Esophagus (tissue), 2 donors: ENCODE measurements at regions not wholly inside any gene's neighbourhood (a gene's known extent, or its start where the extent isn't known, plus 50 kb on each side); places are given as distances from the start of the nearest gene placed in this dataset.

Experiments used
- H3K27ac ChIP-seq, 2 donors: one replicate each; pipeline ENCODE4 v1.5.1; 2013; ENCODE audit warnings: low read depth in 2 of 2, mild to moderate bottlenecking in 2 of 2, inconsistent platforms in 1 of 2, low read length in 1 of 2, moderate library complexity in 1 of 2
- H3K27me3 ChIP-seq, 2 donors: one replicate each; pipeline ENCODE4 v1.6.1; 2013; ENCODE audit warnings: low read length in 2 of 2, control low read depth in 1 of 2, mild to moderate bottlenecking in 1 of 2; ENCODE audit not compliant: insufficient read depth in 2 of 2, control insufficient read depth in 1 of 2
- H3K36me3 ChIP-seq, 2 donors: one replicate each; pipeline ENCODE4 v1.6.1; 2013; ENCODE audit warnings: low read length in 1 of 2; ENCODE audit not compliant: control insufficient read depth in 2 of 2, insufficient read depth in 2 of 2
- H3K4me1 ChIP-seq, 2 donors: one replicate each; pipeline ENCODE4 v1.6.1; 2013; ENCODE audit warnings: low read length in 1 of 2; ENCODE audit not compliant: control insufficient read depth in 2 of 2, insufficient read depth in 2 of 2
- H3K4me3 ChIP-seq, 2 donors: one replicate each; pipeline ENCODE4 v1.5.1; 2013; ENCODE audit warnings: low read length in 2 of 2, mild to moderate bottlenecking in 2 of 2, low read depth in 1 of 2, moderate library complexity in 1 of 2
- H3K9me3 ChIP-seq, 2 donors: one replicate each; pipeline ENCODE4 v1.6.1; 2013; ENCODE audit warnings: mild to moderate bottlenecking in 2 of 2, low read depth in 1 of 2, low read length in 1 of 2, moderate library complexity in 1 of 2; ENCODE audit not compliant: control insufficient read depth in 2 of 2, insufficient read depth in 1 of 2
- WGBS, 2 donors: extraction: QIAGEN DNeasy Blood & Tissue Kit; methylation state at CpG; one replicate each; pipeline ENCODE4 v1.1.7; 2013; 5-methylcytosine and 5-hydroxymethylcytosine counted together
- donor health status: healthy with polysubstance abuse.
- donor health status: Bipolar disorder and iron deficiency.

GRCh38 chr11:35085531-35086165 lies 53.3 kb upstream of the CD44 start:
- no peaks in the 10 kb centered on the region for H3K27me3 ChIP-seq
- no peaks in the 10 kb centered on the region for H3K9me3 ChIP-seq
- H3K4me1 ChIP-seq, result peaks cover 3 to 27% of the 10 kb centered on the region in 2 donors
- H3K36me3 ChIP-seq, result no peaks in the 10 kb centered on the region
- no peak overlapping the region for H3K4me3 ChIP-seq
- no peak overlapping the region for H3K27ac ChIP-seq
- WGBS, 2 donors, result 70 to 75% methylated on average over 4 of the region's 4 CpGs

- peaks cover 0 to 22% of the 10 kb centered on the region in 2 donors for H3K4me1 ChIP-seq
These were observed 51.3 kb upstream of the CD44 start for GRCh38 chr11:35087648-35088047.

GRCh38 chr11:35088226-35088625 lies 50.7 kb upstream of the CD44 start:
- 38 to 52% methylated on average over 2 of the region's 2 CpGs for WGBS, 2 donors
- Histone ChIP-seq H3K4me3 (no peak overlapping the region), H3K9me3 (no peaks in the 10 kb centered on the region), H3K4me1 (peaks cover 0 to 18% of the 10 kb centered on the region in 2 donors), H3K27me3 (no peaks in the 10 kb centered on the region), H3K36me3 (no peaks in the 10 kb centered on the region), H3K27ac (peak overlapping the region; percentile 90 to 92)

More at GRCh38 chr11:35087648-35088047, 51.3 kb upstream of the CD44 start:
- Histone ChIP-seq H3K36me3 (no peaks in the 10 kb centered on the region), H3K4me3 (no peak overlapping the region), H3K27me3 (no peaks in the 10 kb centered on the region), H3K27ac (peak overlapping the region; percentile 90 to 92), H3K9me3 (no peaks in the 10 kb centered on the region)
- WGBS, 2 donors, result 38 to 45% methylated on average over 1 of the region's 1 CpG

GRCh38 chr11:35088676-35089075 lies 50.3 kb upstream of the CD44 start:
- no peak overlapping the region for H3K4me3 ChIP-seq
- H3K9me3 ChIP-seq, result no peaks in the 10 kb centered on the region
- H3K4me1 ChIP-seq, result peaks cover 0 to 18% of the 10 kb centered on the region in 2 donors
- WGBS, 2 donors, result 48 to 56% methylated on average over 4 of the region's 4 CpGs
- no peaks in the 10 kb centered on the region for H3K27me3 ChIP-seq
- H3K27ac ChIP-seq, result peak overlapping the region; percentile 76 to 90
- H3K36me3 ChIP-seq, result no peaks in the 10 kb centered on the region
